Keratinocyte (primary cell): ENCODE measurements at regions not wholly inside any gene's neighbourhood (a gene's known extent, or its start where the extent isn't known, plus 50 kb on each side); places are given as distances from the start of the nearest gene placed in this dataset.

Source experiments
- DNase-seq: peaks from one replicate; pipeline ENCODE4 v3.0.0-alpha.2; 2011; ENCODE audit warnings: low read depth, missing footprints, low spot score
- FAIRE-seq: peaks from 2 replicates; lab custom pipeline; 2011; peaks lifted over from hg19 to GRCh38; lab: Jason Lieb, UNC
- H2AFZ ChIP-seq: 2 replicates; pipeline ENCODE4 v1.6.0; 2012; ENCODE audit warnings: low read length, control low read depth, inconsistent platforms; ENCODE audit not compliant: control insufficient read depth
- H3K27ac ChIP-seq: 2 replicates; pipeline ENCODE4 v1.5.1; 2011; ENCODE audit warnings: low read length; ENCODE audit not compliant: control insufficient read depth, insufficient read depth
- H3K27me3 ChIP-seq: 3 replicates; pipeline ENCODE4 v1.6.0; 2011; ENCODE audit warnings: low read length; ENCODE audit not compliant: control insufficient read depth, insufficient read depth; ENCODE audit errors: extremely low read depth
- H3K36me3 ChIP-seq, 2 experiments: 2 replicates in 1 of 2; 3 replicates in 1 of 2; pipeline ENCODE4 v1.5.1; 2011; ENCODE audit warnings: low read length in 2 of 2, mild to moderate bottlenecking in 1 of 2; ENCODE audit not compliant: control insufficient read depth in 2 of 2, insufficient read depth in 2 of 2; ENCODE audit errors: extremely low read depth in 1 of 2
- H3K4me1 ChIP-seq: 3 replicates; pipeline ENCODE4 v1.5.1; 2011; ENCODE audit warnings: low read length; ENCODE audit not compliant: control insufficient read depth, insufficient read depth; ENCODE audit errors: extremely low read depth
- H3K4me2 ChIP-seq: 3 replicates; pipeline ENCODE4 v1.6.0; 2011; ENCODE audit warnings: low read depth, low read length; ENCODE audit not compliant: control insufficient read depth, insufficient read depth; ENCODE audit errors: extremely low read depth
- H3K4me3 ChIP-seq, 3 experiments: fragments of 200-600 bp in 1 of 3; sonication (generic) in 1 of 3; 2 replicates in 2 of 3; 3 replicates in 1 of 3; pipeline ENCODE4 v1.5.1; 2011 to 2016; ENCODE audit warnings: low read length in 3 of 3, mild to moderate bottlenecking in 3 of 3, control low read depth in 2 of 3, inconsistent platforms in 1 of 3, low read depth in 1 of 3, mixed read lengths in 1 of 3, mixed run types in 1 of 3, moderate library complexity in 1 of 3; ENCODE audit not compliant: control insufficient read depth in 2 of 3, insufficient read depth in 2 of 3; ENCODE audit errors: extremely low read depth in 1 of 3
- H3K79me2 ChIP-seq: 2 replicates; pipeline ENCODE4 v1.6.0; 2012; ENCODE audit warnings: low read length; ENCODE audit not compliant: control insufficient read depth, insufficient read depth
- H3K9ac ChIP-seq: 3 replicates; pipeline ENCODE4 v1.6.0; 2011; ENCODE audit warnings: low read length; ENCODE audit not compliant: control insufficient read depth, insufficient read depth; ENCODE audit errors: extremely low read depth
- H3K9me1 ChIP-seq: 3 replicates; pipeline ENCODE4 v1.6.0; 2011; ENCODE audit warnings: low read length; ENCODE audit not compliant: control insufficient read depth, insufficient read depth; ENCODE audit errors: extremely low read depth
- H3K9me3 ChIP-seq: 2 replicates; pipeline ENCODE4 v1.5.1; 2012; ENCODE audit warnings: low read depth, low read length; ENCODE audit not compliant: control insufficient read depth
- H4K20me1 ChIP-seq: 3 replicates; pipeline ENCODE4 v1.6.0; 2011; ENCODE audit warnings: low read length; ENCODE audit not compliant: control insufficient read depth, insufficient read depth; ENCODE audit errors: extremely low read depth
- EZH2 ChIP-seq: IDR thresholded peaks from one replicate; pipeline ENCODE4 v1.6.1; 2012; ENCODE audit warnings: inconsistent platforms, mild to moderate bottlenecking, low read length, moderate library complexity
- dilution Hi-C: fragments of 300-500 bp; cut with MboI; formaldehyde crosslinking; loops from one replicate; pipeline ENCODE4 v1.7.0; 2020; ENCODE audit warnings: low sequenced_read_pairs; ENCODE audit not compliant: extremely low pct_ligation_motif_present
- TF ChIP-seq, protein P1 (sequence below), 3 experiments: IDR thresholded peaks in 1 of 3; conservative IDR thresholded peaks in 1 of 3; optimal IDR thresholded peaks in 1 of 3; 2 replicates in 2 of 3; 3 replicates in 1 of 3; pipeline versions ENCODE3 to v1.5.1; 2011; ENCODE audit warnings: low read length in 3 of 3, mild to moderate bottlenecking in 3 of 3, moderate library complexity in 2 of 3, control low read depth in 1 of 3, inconsistent platforms in 1 of 3; ENCODE audit not compliant: insufficient read depth in 2 of 3; ENCODE audit errors: extremely low read depth in 1 of 3

- Histone ChIP-seq H3K4me1 (peaks cover under 1% of the 10 kb centered on the region), H3K4me2 (no peak overlapping the region), H3K9me3 (no peaks in the 10 kb centered on the region), H3K27me3 (no peaks in the 10 kb centered on the region), H3K36me3 (no peaks in the 10 kb centered on the region), H3K27ac (no peak overlapping the region), H2AFZ (no peak overlapping the region), H3K4me3 (no peak overlapping the region), H3K9ac (no peak overlapping the region), H4K20me1 (no peaks in the 10 kb centered on the region), H3K79me2 (no peaks in the 10 kb centered on the region), H3K9me1 (no peaks in the 10 kb centered on the region)
- FAIRE-seq (no peak), DNase-seq (no peak)
- dilution Hi-C loops, result no loop called here
- TF ChIP-seq EZH2, result no peak
- TF ChIP-seq, protein P1, sequence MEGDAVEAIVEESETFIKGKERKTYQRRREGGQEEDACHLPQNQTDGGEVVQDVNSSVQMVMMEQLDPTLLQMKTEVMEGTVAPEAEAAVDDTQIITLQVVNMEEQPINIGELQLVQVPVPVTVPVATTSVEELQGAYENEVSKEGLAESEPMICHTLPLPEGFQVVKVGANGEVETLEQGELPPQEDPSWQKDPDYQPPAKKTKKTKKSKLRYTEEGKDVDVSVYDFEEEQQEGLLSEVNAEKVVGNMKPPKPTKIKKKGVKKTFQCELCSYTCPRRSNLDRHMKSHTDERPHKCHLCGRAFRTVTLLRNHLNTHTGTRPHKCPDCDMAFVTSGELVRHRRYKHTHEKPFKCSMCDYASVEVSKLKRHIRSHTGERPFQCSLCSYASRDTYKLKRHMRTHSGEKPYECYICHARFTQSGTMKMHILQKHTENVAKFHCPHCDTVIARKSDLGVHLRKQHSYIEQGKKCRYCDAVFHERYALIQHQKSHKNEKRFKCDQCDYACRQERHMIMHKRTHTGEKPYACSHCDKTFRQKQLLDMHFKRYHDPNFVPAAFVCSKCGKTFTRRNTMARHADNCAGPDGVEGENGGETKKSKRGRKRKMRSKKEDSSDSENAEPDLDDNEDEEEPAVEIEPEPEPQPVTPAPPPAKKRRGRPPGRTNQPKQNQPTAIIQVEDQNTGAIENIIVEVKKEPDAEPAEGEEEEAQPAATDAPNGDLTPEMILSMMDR (optimal IDR thresholded peaks at IDR 0.05 in 1 of 3, IDR thresholded peaks at IDR 0.05 in 1 of 3, conservative IDR thresholded peaks at IDR 0.05 in 1 of 3; ENCODE audit: extremely low read depth in 1 of 3, insufficient read depth in 2 of 3, low read length in 3 of 3), result no peak
Observed at GRCh38 chr13:34166406-34166805, 348.5 kb downstream of the RFC3 start.

DNA sequence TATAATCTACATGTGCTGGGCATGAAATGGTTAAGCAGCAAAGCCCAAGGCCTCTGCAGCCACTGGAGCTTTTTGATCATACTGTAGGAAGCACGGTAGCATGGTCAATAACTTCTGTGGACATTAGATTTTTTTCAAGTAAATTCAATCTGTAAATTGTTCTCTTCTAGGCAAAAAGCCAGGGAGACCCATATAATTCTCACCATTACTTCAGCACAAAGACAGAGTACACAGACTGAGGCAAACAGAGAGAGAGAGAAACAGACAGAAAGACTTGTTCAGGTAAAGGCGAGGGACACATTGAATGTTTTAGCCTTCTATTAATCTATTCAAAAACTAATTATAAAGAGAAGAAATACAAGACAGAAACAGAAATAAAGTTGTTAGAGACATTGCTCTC, 349.4 kb downstream of the RFC3 start:
- Histone ChIP-seq H3K79me2 (no peaks in the 10 kb centered on the region), H3K9me3 (no peaks in the 10 kb centered on the region), H3K4me2 (no peak overlapping the region), H4K20me1 (no peaks in the 10 kb centered on the region), H3K27me3 (no peaks in the 10 kb centered on the region), H2AFZ (no peak overlapping the region), H3K36me3 (no peaks in the 10 kb centered on the region), H3K27ac (no peak overlapping the region), H3K9ac (no peak overlapping the region), H3K9me1 (no peaks in the 10 kb centered on the region), H3K4me1 (peaks cover 9% of the 10 kb centered on the region), H3K4me3 (no peak overlapping the region)
- dilution Hi-C loops, result no loop called here
- TF ChIP-seq, protein P1 (optimal IDR thresholded peaks at IDR 0.05 in 1 of 3, IDR thresholded peaks at IDR 0.05 in 1 of 3, conservative IDR thresholded peaks at IDR 0.05 in 1 of 3; ENCODE audit: extremely low read depth in 1 of 3, insufficient read depth in 2 of 3, low read length in 3 of 3), result no peak
- TF ChIP-seq EZH2, result no peak
- FAIRE-seq (no peak), DNase-seq (no peak)
